Ammon's horn (tissue), 1 donor: ENCODE measurements at regions not wholly inside any gene's neighbourhood (a gene's known extent, or its start where the extent isn't known, plus 50 kb on each side); places are given as distances from the start of the nearest gene placed in this dataset.

ENCODE experiments used
- DNase-seq: peaks from one replicate; pipeline ENCODE4 v3.0.0-alpha.2; 2016; ENCODE audit warnings: low spot score

DNA sequence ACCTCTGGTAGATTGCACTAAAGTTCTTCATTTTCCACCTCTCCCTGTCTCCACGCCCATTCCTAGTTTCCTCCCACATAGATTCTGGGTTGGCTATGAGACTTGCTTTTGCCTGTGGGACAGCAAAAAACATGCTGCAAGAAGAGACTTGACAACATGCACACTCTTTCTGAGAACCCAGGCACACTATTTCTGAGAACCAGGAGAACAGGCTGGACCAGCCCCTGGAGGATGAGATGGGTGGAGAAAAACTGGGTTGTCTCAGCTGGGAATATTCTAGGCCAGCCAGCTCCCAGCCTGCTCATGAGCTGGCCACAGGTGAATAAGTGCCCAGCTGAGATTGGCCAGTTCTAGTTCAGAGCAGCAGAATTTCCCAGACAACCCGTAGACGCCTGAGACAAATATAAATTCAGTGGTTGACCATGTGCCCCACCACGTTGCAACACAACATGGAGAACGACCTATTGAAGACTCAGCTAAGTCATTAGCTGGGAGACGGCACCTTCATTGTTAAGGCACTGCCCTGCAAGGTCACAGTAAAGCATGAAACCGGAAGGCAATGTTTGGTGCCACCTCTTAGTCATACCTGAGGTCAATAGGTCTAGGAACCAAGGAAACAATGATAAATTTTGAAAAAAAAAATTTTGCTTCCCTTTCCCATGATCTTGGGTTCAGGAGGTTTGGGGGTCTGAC lies 92.7 kb upstream of the AKR1E2 start:
- no peak for DNase-seq

DNA sequence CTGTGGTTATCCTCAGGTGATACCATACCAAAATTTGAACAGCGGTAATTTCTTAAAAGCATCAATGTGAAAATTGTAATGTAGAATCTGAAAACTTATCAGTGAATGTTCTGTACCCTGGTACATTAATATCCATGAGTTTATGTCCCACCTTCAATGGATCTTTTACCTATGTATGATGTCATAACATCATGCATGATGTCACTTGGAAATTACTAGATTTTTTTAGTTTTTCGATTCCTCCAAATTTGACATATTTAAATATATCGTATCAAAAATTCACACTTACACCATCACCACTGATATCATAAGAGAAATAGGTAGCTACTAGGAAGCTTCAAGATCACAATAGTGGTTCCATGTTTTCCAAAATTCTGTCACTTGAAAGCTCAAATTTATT lies 95.0 kb upstream of the AKR1E2 start:
- no peak for DNase-seq

DNA sequence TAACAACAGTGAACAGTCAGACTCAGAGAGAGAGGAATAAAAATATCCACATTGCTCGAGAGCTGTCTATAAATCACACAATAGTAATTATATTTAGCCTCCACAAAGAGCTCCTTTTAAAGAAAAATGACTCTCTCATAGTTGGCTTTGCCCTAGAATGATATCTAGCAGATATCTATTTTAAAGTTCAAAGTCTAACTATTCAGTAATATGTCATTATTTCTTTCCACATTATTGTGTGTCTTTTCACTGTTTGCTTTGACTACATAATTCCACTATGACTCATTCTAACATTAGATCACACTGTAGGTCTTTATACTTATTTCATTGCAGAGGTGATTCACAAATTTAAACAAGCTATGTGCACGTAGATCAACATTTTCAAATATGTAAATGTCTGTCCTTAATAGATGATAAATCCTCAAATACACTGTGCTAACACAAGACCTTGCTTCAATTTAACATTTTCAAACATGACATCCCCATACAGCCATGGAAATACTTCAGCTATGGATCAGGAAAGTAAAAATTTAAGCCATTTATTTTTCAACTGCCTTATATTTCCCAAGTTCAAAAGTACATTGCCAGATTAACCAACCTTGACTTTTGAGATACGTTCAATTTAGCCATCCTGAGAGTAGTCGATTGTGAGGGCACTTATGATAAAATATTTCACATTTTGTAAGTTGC lies 99.9 kb upstream of the AKR1E2 start:
- no peak for DNase-seq

DNA sequence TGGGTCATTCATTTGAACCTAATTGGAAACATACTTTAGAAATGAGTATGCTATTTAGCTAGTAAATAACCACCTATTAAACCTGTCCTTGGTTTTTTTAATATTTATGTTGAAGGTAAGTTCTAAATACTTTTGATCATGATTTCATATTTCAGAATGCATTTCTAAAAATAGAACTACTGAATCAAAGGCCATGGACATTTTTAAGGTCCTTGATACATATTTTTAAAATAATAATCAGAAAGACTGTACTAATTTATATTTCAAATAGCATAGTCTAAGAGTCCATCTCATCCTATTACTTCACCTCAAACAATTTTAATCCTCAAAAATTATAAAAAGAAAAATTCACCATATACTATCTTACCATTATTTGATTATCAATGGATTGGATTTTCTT lies 102.1 kb upstream of the AKR1E2 start:
- no peak for DNase-seq

DNA sequence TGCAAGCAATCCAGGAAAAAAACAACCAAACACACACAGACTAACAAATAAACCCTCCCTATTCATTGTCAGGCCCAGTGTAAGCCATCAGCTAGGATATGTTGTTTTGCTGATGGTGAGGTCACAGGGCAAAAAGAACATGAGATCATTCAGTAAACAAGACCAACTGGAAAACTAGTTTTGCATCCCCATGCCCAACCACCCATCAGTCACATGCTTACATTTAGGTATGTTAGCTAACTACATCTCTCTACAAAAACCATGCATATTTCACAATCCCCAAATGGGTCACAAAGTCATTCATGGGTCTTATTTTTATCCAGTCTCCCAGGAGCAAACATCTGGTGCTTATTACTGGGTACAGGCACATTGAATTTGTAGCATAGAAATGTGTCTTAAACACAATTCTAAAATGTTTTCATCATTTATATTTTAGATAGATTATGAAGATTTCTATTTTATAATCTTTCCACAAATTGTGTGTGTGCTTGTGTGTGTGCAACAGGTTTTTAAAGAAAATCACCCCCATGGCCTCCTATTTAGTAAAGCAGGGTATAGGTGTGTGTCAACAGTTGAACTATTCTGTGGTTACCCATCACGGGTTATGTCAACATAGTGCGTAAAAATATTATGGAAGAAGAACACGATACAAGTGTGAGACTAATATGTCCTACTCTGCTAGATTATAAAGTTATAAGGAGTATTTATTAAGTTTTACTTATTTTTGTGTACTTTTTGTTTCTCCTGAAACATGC lies 103.8 kb upstream of the AKR1E2 start:
- no peak for DNase-seq

DNA sequence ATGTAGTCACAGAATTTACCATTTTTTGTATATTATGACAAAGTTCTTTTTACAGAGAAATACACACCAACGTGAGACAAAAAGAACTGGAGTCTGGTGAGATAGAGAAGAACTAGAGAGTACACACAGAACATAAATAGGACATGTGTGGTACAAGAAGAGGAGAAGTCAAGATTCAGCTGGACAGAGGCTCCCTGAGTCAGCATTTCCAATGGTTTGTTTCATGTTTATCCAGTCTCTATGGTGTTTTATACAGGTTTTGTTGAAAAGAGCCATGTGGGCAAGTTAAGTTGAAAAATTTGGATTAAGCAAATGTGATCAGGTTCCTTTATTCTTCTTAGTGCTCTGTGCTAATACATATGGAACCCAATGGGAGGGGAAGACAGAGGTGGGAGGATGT lies 105.5 kb upstream of the AKR1E2 start:
- DNase-seq = no peak

DNA sequence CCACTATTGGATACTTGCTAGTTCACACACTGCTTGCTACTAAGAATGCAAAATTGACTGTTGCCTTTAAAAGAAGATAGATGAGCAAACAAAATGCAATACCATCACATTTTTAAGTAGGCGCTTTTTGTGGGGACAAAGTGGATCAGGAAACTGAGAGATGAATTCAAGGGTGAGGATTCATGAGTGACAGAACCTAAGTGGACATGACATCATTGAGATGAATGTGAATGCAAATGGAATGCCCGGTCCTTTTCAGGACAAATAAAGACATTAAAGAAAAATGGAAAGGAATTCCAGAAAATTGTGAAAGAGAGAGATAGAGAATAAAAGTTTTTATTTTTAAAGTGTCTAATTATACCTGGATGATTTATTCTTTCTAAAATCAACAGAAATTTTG lies 106.3 kb upstream of the AKR1E2 start:
- DNase-seq = no peak

DNA sequence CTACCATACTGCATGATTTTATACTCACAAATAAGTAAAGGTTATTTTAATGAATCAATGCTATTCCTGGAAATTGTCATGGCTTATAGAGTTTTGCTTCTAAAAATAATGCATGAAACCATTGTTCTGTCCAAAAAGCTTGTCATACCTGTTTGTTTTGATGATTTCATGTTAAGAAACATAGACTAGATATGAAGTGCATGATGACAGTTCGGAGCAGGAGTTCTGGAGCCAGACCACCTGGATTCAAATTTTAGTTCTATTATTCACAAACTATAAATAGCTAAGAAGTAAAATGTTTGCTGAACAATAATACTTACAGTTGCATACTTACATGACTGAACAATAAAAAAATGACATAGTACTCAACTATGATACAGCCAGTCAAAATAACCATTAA lies 107.0 kb upstream of the AKR1E2 start:
- no peak for DNase-seq

DNA sequence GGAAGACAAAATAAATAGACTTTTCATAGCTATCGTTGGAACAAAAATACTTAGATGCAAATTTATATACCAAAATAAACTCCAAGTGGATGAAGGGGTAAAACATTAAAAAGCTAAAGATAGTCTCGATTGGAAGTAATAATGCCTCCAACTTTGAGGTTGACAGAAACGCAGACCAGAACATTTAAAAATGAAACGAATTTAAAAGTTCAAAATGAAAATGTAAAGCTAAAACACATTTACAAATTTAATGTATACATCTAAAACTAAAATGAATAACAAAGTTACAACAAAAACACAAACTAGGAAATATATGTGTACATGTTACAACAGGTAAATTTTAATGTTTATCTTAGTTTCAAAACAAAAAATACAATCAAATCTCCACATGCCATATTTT lies 107.5 kb upstream of the AKR1E2 start:
- no peak for DNase-seq

DNA sequence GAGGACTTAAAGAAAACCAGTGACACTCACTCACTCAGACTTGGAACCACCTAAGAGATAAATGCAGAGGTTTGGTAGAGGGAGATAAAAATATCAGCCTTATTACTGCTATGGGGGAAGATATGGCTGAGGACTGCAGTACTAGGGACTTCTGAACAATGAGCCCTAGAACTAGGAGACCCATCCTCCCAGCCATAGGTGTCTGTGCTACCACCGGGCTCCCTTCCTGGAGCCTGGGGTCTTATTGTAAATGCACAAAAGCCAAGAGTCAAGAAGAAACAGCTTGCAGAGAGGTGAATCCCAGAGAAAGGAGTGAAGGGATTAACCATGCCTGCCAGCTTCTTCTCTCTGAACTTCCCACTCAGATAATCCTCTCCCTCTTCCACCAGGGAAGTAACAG lies 108.3 kb upstream of the AKR1E2 start:
- no peak for DNase-seq

DNA sequence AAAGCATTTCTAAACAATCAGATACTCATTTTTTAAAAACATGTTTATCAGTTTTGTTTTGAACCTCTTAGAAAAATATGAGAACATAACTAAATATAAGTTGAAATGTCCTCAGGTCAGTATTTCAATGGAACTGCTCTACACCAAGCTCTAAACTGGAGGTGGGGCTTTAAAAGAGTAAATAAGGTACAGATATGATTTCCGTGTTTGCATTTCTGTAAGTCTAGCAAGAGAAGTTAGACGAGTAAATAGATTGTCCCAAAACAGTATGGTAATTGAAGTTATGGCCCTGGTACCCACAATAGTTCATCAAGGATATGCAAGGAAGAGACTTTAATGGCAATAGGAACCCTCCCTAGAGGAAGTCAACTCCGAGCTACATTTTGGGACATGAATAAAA lies 115.1 kb upstream of the AKR1E2 start:
- DNase-seq = no peak

DNA sequence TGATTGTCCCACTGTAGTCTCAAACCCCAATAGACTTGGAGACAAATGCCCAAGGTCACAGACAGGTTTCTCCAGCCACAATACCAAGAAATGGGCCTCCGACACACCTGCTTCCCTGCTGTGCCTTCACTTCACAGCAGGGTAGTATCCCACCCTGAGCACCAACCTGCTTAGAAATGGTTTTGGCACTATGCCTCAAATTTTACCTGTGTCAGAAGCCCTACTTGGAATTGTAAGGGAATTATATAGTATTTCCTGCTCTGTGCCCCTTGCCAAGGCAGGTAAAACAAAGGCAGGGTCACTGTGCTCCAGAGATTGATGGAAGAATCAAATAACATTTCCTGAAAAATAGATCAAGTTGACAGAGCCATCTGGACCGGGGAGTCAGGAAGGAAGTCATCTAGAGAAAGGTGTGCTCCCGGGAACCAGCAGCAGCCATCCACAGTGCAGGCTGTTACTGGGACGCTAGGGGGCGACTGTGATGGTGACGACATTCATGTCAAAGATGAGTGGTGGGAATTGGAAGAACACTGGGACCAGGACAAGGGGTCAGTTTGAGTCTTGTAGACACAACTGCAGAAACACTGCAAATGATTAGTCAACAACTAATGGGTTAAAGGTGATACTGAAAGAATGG lies 117.8 kb upstream of the AKR1E2 start:
- no peak for DNase-seq

DNA sequence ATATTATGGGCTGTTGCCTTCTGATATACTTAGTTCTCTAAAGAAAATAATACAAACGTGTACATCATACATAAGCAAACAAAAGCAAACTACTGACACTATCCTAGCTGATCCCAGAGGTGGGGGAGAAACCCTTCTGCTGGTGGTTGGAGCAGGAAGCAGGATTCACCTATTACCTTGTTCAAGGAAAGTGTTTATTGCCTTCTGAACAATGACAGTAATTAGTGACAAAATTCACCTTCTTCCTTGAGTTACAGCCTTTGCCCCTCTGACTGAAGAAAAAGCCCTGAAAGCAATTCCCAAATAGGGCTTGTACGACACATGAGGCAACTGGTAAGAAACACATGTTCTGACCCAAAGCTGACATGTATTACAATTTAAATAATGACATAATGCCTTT lies 118.8 kb upstream of the AKR1E2 start:
- DNase-seq = no peak

DNA sequence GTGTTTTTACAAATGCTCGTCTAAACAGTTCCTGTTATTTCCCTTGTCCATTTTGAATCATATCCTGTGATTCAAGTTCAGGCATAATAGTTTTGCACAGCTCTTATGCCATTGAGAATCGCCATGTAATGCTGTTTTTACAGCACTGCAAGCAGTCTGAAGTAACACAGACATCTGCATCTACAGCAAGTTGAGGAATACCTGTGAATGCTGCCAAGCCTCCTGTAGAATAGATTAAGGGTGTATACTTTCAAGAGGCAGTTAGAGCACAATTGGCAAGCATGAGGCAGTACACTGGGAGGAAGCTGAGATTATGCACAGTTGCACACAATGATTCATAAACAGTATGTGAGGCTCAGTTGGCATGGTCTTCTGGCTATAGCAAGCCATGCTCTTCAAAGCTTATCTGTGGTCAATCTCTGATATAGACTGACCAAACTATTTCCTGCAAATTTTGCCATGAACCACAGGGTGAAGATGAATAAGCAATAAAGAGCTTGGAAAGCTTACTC lies 121.9 kb upstream of the AKR1E2 start:
- no peak for DNase-seq

DNA sequence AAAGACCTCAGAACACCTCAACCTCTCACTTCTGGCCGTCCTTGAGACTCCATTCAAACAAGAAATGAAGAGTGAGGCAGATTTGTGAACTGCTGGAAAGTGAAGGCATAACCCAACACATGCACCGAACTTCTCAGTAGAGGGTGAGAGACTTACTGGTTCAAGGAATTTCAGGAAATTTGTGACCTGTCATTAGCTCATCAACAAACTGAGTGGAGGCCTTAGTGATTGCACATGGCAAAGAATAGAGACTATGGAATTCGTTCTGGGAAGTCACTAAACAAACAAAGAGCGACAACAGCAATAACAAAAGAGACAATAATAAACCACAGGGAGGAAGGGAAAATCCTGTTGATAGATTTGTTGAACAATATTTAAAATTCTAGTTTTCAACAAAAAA lies 125.0 kb upstream of the AKR1E2 start:
- DNase-seq = no peak

DNA sequence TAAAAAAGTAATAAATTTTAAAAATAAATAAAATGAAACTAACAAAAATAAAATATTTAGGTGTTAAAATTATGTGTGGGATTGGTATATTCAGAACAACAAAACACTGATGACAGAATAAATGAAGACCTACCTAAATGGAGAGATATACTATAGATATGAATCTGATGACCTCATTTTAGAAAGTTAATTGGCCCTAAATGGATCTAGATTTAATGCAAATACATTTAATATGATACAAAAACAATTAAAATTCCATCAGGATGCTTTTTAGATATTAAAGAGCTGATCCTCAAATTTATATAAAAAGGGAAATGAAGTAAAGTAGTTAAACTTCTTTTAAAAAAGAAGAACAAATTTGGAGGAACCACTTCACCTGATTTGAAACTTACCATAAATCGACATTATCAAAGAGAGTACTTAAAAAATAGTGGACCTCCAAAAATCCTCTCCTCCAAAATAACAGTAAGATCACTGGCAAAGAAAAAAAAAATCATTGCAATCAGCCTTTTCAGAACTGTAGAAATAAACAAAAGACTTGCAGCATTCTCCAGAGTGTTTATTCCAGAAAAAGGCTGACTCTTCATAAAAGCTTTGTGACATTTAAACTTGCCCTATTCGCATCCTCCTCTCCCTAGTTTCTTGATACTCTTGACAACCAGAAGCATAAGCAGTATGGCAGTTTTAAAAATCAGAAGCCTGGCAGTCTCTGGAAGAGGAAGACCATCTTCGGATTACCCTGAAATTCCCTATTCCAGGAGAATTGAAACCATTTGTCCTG lies 125.9 kb upstream of the AKR1E2 start:
- no peak for DNase-seq

DNA sequence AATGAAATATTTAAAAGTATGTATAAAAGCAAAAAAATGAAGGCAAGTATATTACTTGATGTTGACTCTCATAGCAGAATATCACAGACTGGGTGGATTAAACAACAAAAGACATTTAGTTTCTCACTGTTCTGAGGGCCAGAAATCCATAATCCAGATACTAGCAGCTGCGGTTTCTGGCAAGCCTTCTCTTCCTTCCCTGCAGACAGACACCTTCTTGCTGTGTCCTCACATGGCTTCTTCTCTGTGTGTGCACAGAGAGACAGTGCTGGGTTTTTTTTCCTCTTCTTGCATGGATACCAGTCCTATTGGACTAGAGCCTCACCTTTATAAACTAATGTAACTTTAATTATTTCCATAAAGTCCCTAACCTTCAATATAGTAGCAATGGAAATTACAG lies 127.9 kb upstream of the AKR1E2 start:
- DNase-seq = no peak

DNA sequence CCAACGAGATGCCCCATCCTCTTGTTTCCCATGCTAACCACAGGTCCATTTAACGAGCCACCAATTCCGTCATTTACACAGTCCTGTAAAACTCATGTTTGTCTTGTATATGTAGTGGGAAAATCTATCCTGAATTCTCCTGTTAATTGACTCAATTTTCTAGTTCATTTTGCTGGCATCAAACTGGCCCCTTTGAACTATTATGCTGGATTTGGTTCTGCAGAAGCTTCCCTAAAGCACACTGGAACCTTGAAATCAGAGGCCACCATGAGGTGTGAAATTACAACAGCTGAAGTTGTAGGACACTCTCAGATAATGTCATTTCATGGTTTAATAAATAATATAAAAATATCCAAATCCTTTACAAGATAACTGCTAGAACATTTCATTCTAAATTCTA lies 129.8 kb upstream of the AKR1E2 start:
- DNase-seq = no peak

DNA sequence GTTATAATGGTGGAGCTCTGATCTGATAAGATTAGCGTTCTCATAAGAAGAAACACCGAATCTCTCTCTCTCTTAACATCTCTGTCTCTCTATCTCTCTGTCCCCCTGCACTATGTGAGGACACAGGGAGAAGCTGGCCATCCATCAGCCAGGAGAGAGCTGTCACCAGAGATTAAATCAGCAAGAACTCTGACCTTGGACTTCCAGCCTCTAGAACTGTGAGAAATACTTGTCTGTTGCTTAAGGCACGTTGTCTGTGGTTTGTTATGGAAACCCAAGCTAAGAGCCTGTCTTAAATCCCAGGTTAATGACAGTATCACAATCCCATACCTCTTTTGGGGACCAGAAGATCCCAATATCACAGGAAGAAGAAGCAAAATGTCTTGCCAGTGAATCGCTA lies 132.0 kb upstream of the AKR1E2 start:
- DNase-seq = no peak

DNA sequence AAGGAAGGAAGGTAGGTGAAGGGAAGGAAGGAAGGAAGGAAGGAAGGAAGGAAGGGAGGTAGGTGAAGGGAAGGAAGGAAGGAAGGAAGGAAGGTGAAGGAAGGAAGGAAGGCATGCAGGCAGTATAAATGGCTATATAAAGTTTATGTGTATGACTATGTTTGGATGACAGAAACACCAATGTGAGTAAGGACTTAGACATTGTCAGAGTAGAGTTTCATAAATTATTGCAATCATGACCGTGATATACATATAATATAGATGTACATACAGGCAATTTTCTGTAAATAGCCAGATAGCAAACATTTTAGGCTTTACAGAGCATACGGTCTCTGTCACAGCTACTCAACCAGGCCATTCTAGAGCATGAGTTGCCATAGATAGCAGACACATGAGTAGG lies 133.8 kb upstream of the AKR1E2 start:
- DNase-seq = no peak

DNA sequence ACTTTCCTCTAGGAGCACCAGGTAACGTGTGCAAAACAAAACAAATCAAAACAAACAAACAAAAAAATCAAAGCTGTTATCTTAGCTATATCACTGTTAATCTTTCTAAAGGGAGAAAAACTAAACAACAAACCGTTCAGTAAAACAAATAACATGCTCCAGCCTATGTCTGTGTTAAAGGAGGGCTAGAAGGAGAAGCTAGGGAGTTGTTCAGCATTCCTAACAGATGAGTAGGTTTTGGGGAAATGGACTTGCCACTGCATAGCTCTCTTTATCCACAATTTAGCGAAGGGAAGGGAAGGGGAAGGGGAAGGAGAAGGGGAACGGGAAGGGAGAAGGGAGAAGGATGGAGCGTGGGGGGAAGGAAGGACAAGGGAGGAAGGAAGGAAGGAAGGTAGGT lies 134.2 kb upstream of the AKR1E2 start:
- DNase-seq = no peak

DNA sequence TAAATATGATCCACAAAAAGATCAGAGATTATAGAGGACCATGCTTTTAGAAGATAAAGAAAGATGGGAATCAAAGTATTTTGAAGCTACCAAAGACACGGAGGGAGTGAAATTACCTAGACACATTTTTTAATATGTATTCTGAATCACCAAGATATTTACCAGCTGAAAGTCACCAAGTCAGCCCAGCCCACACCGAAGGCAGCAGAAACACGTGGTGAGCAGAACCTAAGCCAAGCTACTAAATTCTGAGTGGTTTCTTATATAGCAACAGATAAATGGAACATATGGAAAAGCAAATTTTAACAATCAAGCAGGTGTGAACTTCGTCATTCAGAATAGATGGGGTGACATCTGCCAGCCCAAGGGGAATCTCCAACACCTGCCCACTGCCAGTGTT lies 134.7 kb upstream of the AKR1E2 start:
- no peak for DNase-seq
